Effector CD4-positive, alpha-beta T cell (primary cell): ENCODE measurements at regions not wholly inside any gene's neighbourhood (a gene's known extent, or its start where the extent isn't known, plus 50 kb on each side); places are given as distances from the start of the nearest gene placed in this dataset.
"Not testable (repeated sequence)": the region's sequence is repeated elsewhere in the genome, so short reads cannot be mapped to it uniquely, and the experiment has no call there.

ENCODE experiments used
- DNase-seq: peaks from one replicate; pipeline ENCODE4 v3.0.0-alpha.2; 2020

- DNase-seq, result not testable (repeated sequence)
Measured at GRCh38 chr1:273772-274171, 177.7 kb downstream of the OR4F29 start.

GRCh38 chr1:267815-268214, 183.7 kb downstream of the OR4F29 start:
- DNase-seq, result peak; percentile 33
